HEK293T (cell line): ENCODE measurements at regions not wholly inside any gene's neighbourhood (a gene's known extent, or its start where the extent isn't known, plus 50 kb on each side); places are given as distances from the start of the nearest gene placed in this dataset.

Source experiments
- ARNT ChIP-seq: fragments of 450-650 bp; IDR thresholded peaks from 2 replicates; pipeline ENCODE4 v1.6.1; 2017; ENCODE audit warnings: mild to moderate bottlenecking
- BHLHE40 ChIP-seq: fragments of 450-650 bp; IDR thresholded peaks from 2 replicates; pipeline ENCODE4 v1.6.1; 2016; ENCODE audit warnings: mild to moderate bottlenecking, moderate library complexity, borderline replicate concordance
- ELF4 ChIP-seq: fragments of 450-650 bp; IDR thresholded peaks from 2 replicates; pipeline ENCODE4 v1.6.1; 2017; ENCODE audit warnings: antibody characterized with exemption
- FOXA1 ChIP-seq: fragments of 450-650 bp; IDR thresholded peaks from 2 replicates; pipeline ENCODE4 v1.6.1; 2016; ENCODE audit warnings: mild to moderate bottlenecking
- FOXK2 ChIP-seq: fragments of 450-650 bp; IDR thresholded peaks from 2 replicates; pipeline ENCODE4 v1.6.1; 2016; ENCODE audit warnings: mild to moderate bottlenecking
- FOXM1 ChIP-seq: fragments of 450-650 bp; IDR thresholded peaks from 2 replicates; pipeline ENCODE4 v1.6.1; 2017; ENCODE audit warnings: mild to moderate bottlenecking, borderline replicate concordance
- HDGF ChIP-seq: fragments of 450-650 bp; IDR thresholded peaks from 2 replicates; pipeline ENCODE4 v1.6.1; 2017; ENCODE audit warnings: antibody characterized with exemption, borderline replicate concordance
- LEF1 ChIP-seq: fragments of 450-650 bp; IDR thresholded peaks from 2 replicates; pipeline ENCODE4 v1.6.1; 2017; ENCODE audit warnings: mild to moderate bottlenecking, borderline replicate concordance
- NFRKB ChIP-seq: fragments of 450-650 bp; IDR thresholded peaks from 2 replicates; pipeline ENCODE4 v1.6.1; 2016; ENCODE audit warnings: mild to moderate bottlenecking, moderate library complexity
- SP1 ChIP-seq: fragments of 450-650 bp; IDR thresholded peaks from 2 replicates; pipeline ENCODE4 v1.6.1; 2017
- SUZ12 ChIP-seq: fragments of 450-650 bp; IDR thresholded peaks from 2 replicates; pipeline ENCODE4 v1.6.1; 2016; ENCODE audit warnings: mild to moderate bottlenecking
- TARDBP ChIP-seq: fragments of 450-650 bp; IDR thresholded peaks from 2 replicates; pipeline ENCODE4 v1.6.1; 2016
- ZNF384 ChIP-seq: fragments of 450-650 bp; IDR thresholded peaks from 2 replicates; pipeline ENCODE4 v1.6.1; 2016

GRCh38 chr1:78737241-78737640 lies 87.6 kb downstream of the IFI44 start:
- TF ChIP-seq LEF1 (no peak), BHLHE40 (no peak), TARDBP (no peak), FOXA1 (no peak), NFRKB (no peak), ZNF384 (no peak), SUZ12 (no peak), ARNT (no peak), FOXM1 (no peak), HDGF (no peak), FOXK2 (no peak), SP1 (no peak), ELF4 (no peak)
